Dendritic cell treated with granulocyte-macrophage colony-stimulating factor and Interleukin-4, amounts not matched to agents 40 ng/mL and 50 ng/mL, for 4 days (primary cell): ENCODE measurements at regions not wholly inside any gene's neighbourhood (a gene's known extent, or its start where the extent isn't known, plus 50 kb on each side); places are given as distances from the start of the nearest gene placed in this dataset.
"Not testable (repeated sequence)": the region's sequence is repeated elsewhere in the genome, so short reads cannot be mapped to it uniquely, and the experiment has no call there.

Experiments used
- H3K27ac Mint-ChIP-seq: one replicate; pipeline ENCODE4 v1.8.0; 2022; ENCODE audit warnings: mild to moderate bottlenecking, mixed read lengths
- H3K27me3 Mint-ChIP-seq: one replicate; pipeline ENCODE4 v1.8.0; 2022; ENCODE audit warnings: mild to moderate bottlenecking, mixed read lengths
- H3K36me3 Mint-ChIP-seq: one replicate; pipeline ENCODE4 v1.8.0; 2022; ENCODE audit warnings: low read depth, mixed read lengths
- H3K4me1 Mint-ChIP-seq: one replicate; pipeline ENCODE4 v1.8.0; 2022; ENCODE audit warnings: low read depth, mixed read lengths
- H3K4me3 Mint-ChIP-seq: one replicate; pipeline ENCODE4 v1.8.0; 2022; ENCODE audit warnings: mild to moderate bottlenecking, moderate library complexity, mixed read lengths
- H3K9me3 Mint-ChIP-seq: one replicate; pipeline ENCODE4 v1.8.0; 2022; ENCODE audit warnings: mixed read lengths
- intact Hi-C: fragments of 100-400 bp; cut with micrococcal nuclease; formaldehyde crosslinking; loops from one replicate; pipeline ENCODE4 v1.15.0; 2022

DNA sequence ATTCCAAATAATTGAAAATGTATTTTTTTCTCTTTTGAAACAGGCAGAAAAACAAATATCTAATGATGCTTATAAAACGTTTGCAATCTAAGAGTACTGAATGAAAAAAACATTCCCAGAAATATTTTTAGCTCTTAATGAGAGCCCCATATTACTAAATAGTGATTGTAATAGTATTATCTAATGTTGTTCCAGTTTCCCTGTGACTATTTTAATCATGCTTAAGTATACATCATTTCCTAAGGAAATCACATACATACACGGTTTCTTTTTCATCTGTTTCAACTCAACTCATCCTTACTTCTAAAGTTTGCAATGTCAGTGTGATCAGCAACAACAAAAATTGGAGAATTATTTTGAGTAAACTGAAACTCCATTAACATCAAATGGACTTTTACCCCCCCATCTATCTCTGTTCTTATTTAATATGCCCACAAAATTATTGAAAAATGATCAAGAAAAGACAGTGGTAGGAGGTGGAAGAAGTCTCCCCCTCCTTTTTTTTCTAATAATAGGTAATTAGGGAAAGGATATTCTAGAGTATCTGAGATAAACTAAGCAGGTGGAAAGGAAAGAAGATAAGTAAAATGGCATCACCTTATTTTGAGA is 530.1 kb upstream of the ATP2B1 start:
- intact Hi-C loops, result no loop called here
- no peak overlapping the region for H3K27ac Mint-ChIP-seq
- peaks cover 9% of the 10 kb centered on the region for H3K9me3 Mint-ChIP-seq
- H3K27me3 Mint-ChIP-seq, result peaks cover 2% of the 10 kb centered on the region
- H3K4me3 Mint-ChIP-seq, result no peak overlapping the region
- H3K36me3 Mint-ChIP-seq, result no peaks in the 10 kb centered on the region
- peaks cover 8% of the 10 kb centered on the region for H3K4me1 Mint-ChIP-seq

DNA sequence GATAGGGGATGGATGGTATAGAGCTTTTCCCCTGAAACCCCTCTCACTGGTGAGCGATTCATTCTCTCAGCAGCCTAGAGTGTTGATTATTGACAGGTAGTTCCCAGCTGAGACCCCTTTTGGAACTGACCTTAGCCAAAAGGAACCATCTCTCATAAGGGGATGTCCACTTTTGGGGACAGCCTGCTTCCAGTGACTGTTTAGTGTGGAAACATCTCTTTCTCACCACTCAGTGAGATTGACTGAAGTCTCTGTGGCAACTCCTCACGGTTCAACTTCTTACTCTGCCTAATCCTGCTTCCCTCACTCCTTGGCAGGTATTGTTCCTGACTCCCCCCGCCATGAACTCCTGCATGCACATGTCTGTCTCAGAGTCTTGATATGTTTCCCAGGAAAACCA is 529.2 kb upstream of the ATP2B1 start:
- peaks cover 2% of the 10 kb centered on the region for H3K27me3 Mint-ChIP-seq

DNA sequence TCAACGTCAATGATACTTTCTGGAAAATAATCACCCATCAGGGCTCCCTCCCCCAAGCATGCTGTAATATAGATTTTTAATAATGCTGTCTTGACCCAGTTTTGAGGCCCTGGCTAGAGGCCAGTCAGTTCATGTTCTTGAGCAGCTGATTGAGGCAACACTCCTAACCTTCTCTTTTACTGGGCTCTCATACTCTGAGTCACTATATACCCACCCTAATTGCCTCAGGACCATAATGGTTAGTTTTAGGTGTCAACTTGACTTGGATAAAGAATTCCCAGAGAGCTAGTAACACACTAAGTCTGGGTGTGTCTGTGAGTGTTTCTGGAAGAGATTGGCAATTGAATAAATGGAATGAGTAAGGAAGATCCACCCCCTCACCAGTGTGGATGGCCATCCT is 527.0 kb upstream of the ATP2B1 start:
- Mint-ChIP-seq H3K9me3 (peaks cover 9% of the 10 kb centered on the region), H3K27ac (no peak overlapping the region), H3K27me3 (peaks cover 2% of the 10 kb centered on the region), H3K36me3 (no peaks in the 10 kb centered on the region), H3K4me3 (no peak overlapping the region), H3K4me1 (peaks cover 8% of the 10 kb centered on the region)
- intact Hi-C loops, result no loop called here

More for the DNA sequence above, 529.2 kb upstream of the ATP2B1 start:
- Mint-ChIP-seq H3K27ac (no peak overlapping the region), H3K4me1 (peaks cover 8% of the 10 kb centered on the region), H3K4me3 (no peak overlapping the region), H3K9me3 (peaks cover 9% of the 10 kb centered on the region), H3K36me3 (no peaks in the 10 kb centered on the region)
- intact Hi-C loops, result no loop called here

GRCh38 chr12:90234472-90234871 is 525.8 kb upstream of the ATP2B1 start:
- H3K9me3 Mint-ChIP-seq, result peaks cover 9% of the 10 kb centered on the region
- H3K36me3 Mint-ChIP-seq, result no peaks in the 10 kb centered on the region
- peaks cover 2% of the 10 kb centered on the region for H3K27me3 Mint-ChIP-seq
- H3K4me1 Mint-ChIP-seq, result peaks cover 8% of the 10 kb centered on the region
- no peak overlapping the region for H3K27ac Mint-ChIP-seq
- no peak overlapping the region for H3K4me3 Mint-ChIP-seq
- intact Hi-C loops, result no loop called here

DNA sequence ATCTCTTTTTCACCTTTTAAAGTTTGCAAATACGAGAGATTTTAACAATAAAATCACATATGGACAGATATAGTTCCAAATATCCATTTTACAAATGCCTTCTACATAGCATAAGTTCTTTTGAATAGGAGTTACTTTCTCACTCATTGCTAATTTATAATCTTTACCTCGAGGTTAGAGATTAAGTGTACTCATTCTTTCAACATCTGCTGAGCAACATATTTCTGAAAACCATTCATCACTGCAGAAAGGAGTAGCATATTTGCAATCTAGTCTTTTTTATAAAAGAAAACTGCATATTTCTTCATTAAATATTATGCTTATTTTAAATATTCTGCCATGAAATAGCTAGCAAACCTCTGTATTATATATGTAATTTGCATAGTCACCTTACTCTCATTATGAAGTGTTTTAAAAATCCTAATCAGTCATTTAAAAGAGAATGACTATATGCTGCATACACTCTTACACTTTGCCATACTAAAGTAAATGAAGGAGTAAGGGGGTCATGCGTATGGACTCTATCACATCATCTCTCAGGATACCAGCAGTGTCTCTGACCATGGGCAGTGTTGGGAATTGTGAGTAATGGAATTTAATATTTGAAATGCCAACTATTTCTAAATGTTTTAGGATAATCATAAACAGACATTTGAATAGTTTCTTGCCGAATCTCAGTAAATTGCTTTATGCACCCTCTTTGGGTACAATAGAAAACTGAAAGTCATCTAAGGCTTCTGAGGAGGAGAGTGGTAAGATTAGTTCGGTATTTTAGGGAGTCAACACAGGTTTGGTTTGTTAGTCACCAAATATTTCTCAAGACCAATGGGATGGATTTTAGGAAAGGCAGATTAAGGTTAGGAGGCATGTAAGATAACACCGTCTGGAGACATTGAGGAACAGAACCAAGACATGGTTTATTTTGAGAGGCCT is 524.8 kb upstream of the ATP2B1 start:
- intact Hi-C loops, result no loop called here
- peaks cover 2% of the 10 kb centered on the region for H3K27me3 Mint-ChIP-seq
- no peak overlapping the region for H3K4me3 Mint-ChIP-seq
- no peaks in the 10 kb centered on the region for H3K36me3 Mint-ChIP-seq
- H3K4me1 Mint-ChIP-seq, result peaks cover 8% of the 10 kb centered on the region
- peaks cover 9% of the 10 kb centered on the region for H3K9me3 Mint-ChIP-seq
- no peak overlapping the region for H3K27ac Mint-ChIP-seq

DNA sequence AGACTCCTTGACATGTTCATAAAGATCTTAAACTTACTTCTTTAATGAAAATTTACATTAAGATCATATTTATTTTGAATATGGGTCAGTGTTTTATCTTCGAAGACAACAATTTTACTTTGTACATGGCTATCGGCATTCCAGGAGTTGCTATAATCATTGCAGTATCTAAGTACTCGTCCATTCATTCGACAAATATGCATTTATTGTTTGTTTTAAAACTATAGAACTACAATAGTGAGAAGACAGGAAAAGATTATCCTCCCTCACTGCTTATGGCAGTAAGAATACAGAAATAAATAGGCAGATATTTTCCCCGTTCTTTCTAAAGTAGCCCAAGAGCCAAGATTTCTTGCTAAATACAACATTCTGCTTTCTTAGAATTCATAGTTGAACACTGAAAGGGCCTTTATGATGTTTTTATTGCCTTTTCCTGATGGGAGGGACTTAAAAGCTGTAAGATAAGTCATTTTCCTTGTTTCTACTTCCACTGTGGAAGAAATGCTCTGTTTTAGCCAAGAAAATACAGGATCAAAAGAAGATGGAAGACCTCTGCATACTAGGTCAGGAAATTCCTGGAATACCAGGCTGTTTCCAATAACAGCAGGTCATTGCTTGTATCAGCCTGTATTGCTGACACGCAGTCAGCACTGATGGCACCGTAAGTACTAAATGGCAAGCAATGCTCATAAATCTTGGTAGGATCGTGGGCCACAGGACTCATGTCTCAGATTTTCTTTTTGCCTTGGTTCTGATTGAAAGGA is 521.0 kb upstream of the ATP2B1 start:
- Mint-ChIP-seq H3K4me3 (no peak overlapping the region), H3K9me3 (peaks cover 8% of the 10 kb centered on the region), H3K27ac (no peak overlapping the region), H3K36me3 (no peaks in the 10 kb centered on the region), H3K27me3 (no peaks in the 10 kb centered on the region), H3K4me1 (no peaks in the 10 kb centered on the region)
- intact Hi-C loops, result no loop called here

DNA sequence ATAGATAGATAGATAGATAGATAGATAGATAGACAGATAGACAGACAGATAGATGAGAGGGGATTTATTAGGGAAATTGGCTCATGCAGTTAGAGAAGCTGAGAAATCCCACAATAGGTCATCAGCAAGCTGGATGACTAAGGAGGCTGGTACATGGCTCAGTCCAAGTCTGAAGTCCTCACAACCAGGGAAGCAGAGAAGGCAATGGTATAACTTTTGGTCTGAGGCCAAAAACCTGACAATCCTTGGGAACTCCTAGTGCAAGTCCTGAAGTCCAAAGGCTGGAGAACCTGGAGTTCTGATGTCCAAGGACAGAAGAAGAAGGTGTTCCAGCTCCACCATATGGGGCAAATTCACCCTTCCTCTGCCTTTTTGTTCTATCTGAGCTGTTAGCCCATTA is 517.6 kb upstream of the ATP2B1 start:
- Mint-ChIP-seq H3K27me3 (no peaks in the 10 kb centered on the region), H3K9me3 (no peaks in the 10 kb centered on the region), H3K36me3 (no peaks in the 10 kb centered on the region), H3K4me3 (no peak overlapping the region), H3K4me1 (no peaks in the 10 kb centered on the region), H3K27ac (no peak overlapping the region)
- intact Hi-C loops, result no loop called here

- H3K36me3 Mint-ChIP-seq, result no peaks in the 10 kb centered on the region
- intact Hi-C loops, result no loop called here
- no peaks in the 10 kb centered on the region for H3K27me3 Mint-ChIP-seq
- H3K27ac Mint-ChIP-seq, result no peak overlapping the region
- peaks cover 8% of the 10 kb centered on the region for H3K4me1 Mint-ChIP-seq
- H3K4me3 Mint-ChIP-seq, result no peak overlapping the region
- H3K9me3 Mint-ChIP-seq, result no peaks in the 10 kb centered on the region
Observed at GRCh38 chr12:90216815-90217214, 508.2 kb upstream of the ATP2B1 start.

- Mint-ChIP-seq H3K4me3 (no peak overlapping the region), H3K4me1 (peaks cover 8% of the 10 kb centered on the region), H3K27me3 (no peaks in the 10 kb centered on the region), H3K36me3 (no peaks in the 10 kb centered on the region), H3K27ac (no peak overlapping the region), H3K9me3 (no peaks in the 10 kb centered on the region)
- intact Hi-C loops, result no loop called here
Observed at GRCh38 chr12:90216020-90216552, 507.4 kb upstream of the ATP2B1 start.

DNA sequence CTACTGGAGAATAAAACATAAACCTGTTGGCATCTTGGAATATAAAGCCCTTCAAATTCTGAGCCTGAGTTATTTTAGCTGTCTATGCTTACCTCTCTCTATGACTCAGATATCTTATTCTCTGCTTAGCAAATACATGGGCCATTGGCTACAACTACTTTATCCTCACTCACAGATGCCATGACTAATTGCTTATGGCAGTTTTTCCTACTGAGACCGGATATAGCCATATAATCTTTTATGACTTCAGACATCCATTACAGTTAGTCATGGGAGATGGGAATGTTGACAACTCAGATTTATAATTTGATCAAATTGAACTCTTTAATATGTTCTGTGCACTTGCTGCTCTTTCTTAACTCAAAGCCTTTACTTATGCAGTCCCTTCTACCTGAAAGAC is 502.4 kb upstream of the ATP2B1 start:
- Mint-ChIP-seq H3K27me3 (no peaks in the 10 kb centered on the region), H3K27ac (no peak overlapping the region), H3K4me3 (no peak overlapping the region), H3K36me3 (no peaks in the 10 kb centered on the region), H3K9me3 (peaks cover 26% of the 10 kb centered on the region), H3K4me1 (no peaks in the 10 kb centered on the region)
- intact Hi-C loops, result no loop called here

DNA sequence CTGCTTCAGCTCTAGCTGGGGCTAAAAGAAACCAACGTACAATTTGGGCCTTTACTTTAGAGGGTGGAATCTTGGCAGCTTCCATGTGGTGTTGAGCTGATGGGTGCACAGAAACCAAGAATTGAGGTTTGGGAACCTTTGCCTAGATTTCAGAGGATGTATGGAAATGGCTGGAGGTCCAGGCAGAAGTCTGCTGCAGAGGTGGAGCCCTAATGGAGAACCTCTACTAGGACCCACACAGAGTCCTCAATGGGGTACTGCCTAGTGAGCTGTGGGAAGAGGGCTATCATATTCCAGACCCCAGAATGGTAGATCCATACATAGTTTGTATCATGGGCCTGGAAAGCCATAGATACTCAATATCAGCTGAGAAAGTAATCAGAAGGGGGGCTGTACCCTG is 500.4 kb upstream of the ATP2B1 start:
- no peak overlapping the region for H3K4me3 Mint-ChIP-seq
- no peaks in the 10 kb centered on the region for H3K36me3 Mint-ChIP-seq
- no peaks in the 10 kb centered on the region for H3K4me1 Mint-ChIP-seq
- H3K27me3 Mint-ChIP-seq, result no peaks in the 10 kb centered on the region
- H3K9me3 Mint-ChIP-seq, result peaks cover 26% of the 10 kb centered on the region
- H3K27ac Mint-ChIP-seq, result no peak overlapping the region
- intact Hi-C loops, result no loop called here

DNA sequence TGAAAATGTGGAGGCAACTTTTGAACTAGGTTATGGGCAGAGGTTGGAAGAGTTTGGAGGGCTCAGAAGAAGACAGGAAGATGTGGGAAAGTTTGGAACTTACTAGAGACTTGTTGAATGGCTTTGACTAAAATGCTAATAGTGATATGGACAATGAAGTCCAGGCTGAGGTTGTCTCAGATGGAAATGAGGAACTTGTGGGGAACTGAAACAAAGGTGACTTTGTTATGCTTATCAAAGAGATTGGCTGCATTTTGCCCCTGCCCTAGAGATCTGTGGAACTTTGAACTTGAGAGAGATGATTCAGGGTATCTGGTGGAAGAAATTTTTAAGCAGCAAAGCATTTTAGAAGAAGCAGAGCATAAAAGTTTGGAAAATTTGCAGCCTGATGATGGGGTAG is 499.7 kb upstream of the ATP2B1 start:
- H3K27ac Mint-ChIP-seq, H3K36me3 Mint-ChIP-seq, intact Hi-C loops, H3K4me3 Mint-ChIP-seq, H3K4me1 Mint-ChIP-seq, H3K27me3 Mint-ChIP-seq: not testable (repeated sequence)
- H3K9me3 Mint-ChIP-seq, result peaks cover 26% of the 10 kb centered on the region

GRCh38 chr12:90207799-90208198 is 499.2 kb upstream of the ATP2B1 start:
- no peaks in the 10 kb centered on the region for H3K4me1 Mint-ChIP-seq
- H3K27ac Mint-ChIP-seq, result no peak overlapping the region
- no peak overlapping the region for H3K4me3 Mint-ChIP-seq
- H3K27me3 Mint-ChIP-seq, result no peaks in the 10 kb centered on the region
- H3K9me3 Mint-ChIP-seq, result peaks cover 26% of the 10 kb centered on the region
- intact Hi-C loops, result no loop called here
- no peaks in the 10 kb centered on the region for H3K36me3 Mint-ChIP-seq

- Mint-ChIP-seq H3K4me1 (peaks cover 11% of the 10 kb centered on the region), H3K27me3 (no peaks in the 10 kb centered on the region), H3K4me3 (no peak overlapping the region), H3K36me3 (no peaks in the 10 kb centered on the region), H3K9me3 (peaks cover 17% of the 10 kb centered on the region), H3K27ac (no peak overlapping the region)
- intact Hi-C loops, result no loop called here
Observed at GRCh38 chr12:90205165-90205564, 496.5 kb upstream of the ATP2B1 start.
